Smooth muscle cell (in vitro differentiated cells): ENCODE measurements at regions not wholly inside any gene's neighbourhood (a gene's known extent, or its start where the extent isn't known, plus 50 kb on each side); places are given as distances from the start of the nearest gene placed in this dataset.

ENCODE experiments used
- DNase-seq: peaks from one replicate; lab custom pipeline; 2025; ENCODE audit not compliant: unreplicated experiment; lab: John Stamatoyannopoulos, UW
- H2AFZ ChIP-seq: fragments of 200-600 bp; sonication (generic); 2 replicates; pipeline ENCODE4 v1.6.0; 2016; ENCODE audit warnings: antibody characterized with exemption, low read depth, mild to moderate bottlenecking
- H3F3A ChIP-seq: fragments of 200-600 bp; sonication (generic); 2 replicates; pipeline ENCODE4 v1.6.0; 2017; ENCODE audit warnings: antibody characterized with exemption, low read depth
- H3K27ac ChIP-seq: fragments of 200-600 bp; sonication (generic); 2 replicates; pipeline ENCODE4 v1.5.1; 2016; ENCODE audit warnings: low read depth, mild to moderate bottlenecking
- H3K27me3 ChIP-seq: fragments of 200-600 bp; sonication (generic); 2 replicates; pipeline ENCODE4 v1.6.1; 2016; ENCODE audit warnings: low read depth, mild to moderate bottlenecking
- H3K36me3 ChIP-seq: fragments of 200-600 bp; sonication (generic); 2 replicates; pipeline ENCODE4 v1.5.1; 2016; ENCODE audit warnings: low read depth
- H3K4me1 ChIP-seq: fragments of 200-600 bp; sonication (generic); 2 replicates; pipeline ENCODE4 v1.5.1; 2016; ENCODE audit warnings: low read depth
- H3K4me2 ChIP-seq: fragments of 200-600 bp; sonication (generic); 2 replicates; pipeline ENCODE4 v1.6.0; 2016; ENCODE audit warnings: mild to moderate bottlenecking
- H3K4me3 ChIP-seq: fragments of 200-600 bp; sonication (generic); 2 replicates; pipeline ENCODE4 v1.5.1; 2016; ENCODE audit warnings: mild to moderate bottlenecking
- H3K79me2 ChIP-seq: fragments of 200-600 bp; sonication (generic); 2 replicates; pipeline ENCODE4 v1.6.0; 2016; ENCODE audit warnings: low read depth, mild to moderate bottlenecking
- H3K9ac ChIP-seq: fragments of 200-600 bp; sonication (generic); 2 replicates; pipeline ENCODE4 v1.6.0; 2016; ENCODE audit warnings: low read depth
- H3K9me3 ChIP-seq: fragments of 200-600 bp; sonication (generic); replicated peaks from 2 replicates; pipeline ENCODE4 v1.5.1; 2016; ENCODE audit warnings: low read depth
- H4K20me1 ChIP-seq: fragments of 200-600 bp; sonication (generic); 2 replicates; pipeline ENCODE4 v1.6.0; 2016; ENCODE audit warnings: low read depth
- CTCF ChIP-seq: fragments of 200-600 bp; sonication (generic); IDR thresholded peaks from 2 replicates; pipeline ENCODE4 v1.5.1; 2017; ENCODE audit warnings: borderline replicate concordance, mild to moderate bottlenecking, antibody characterized with exemption; ENCODE audit not compliant: insufficient read depth, poor library complexity, severe bottlenecking
- WGBS: methylation state at CpG from one replicate; pipeline ENCODE4 v1.1.7; 2016; ENCODE audit warnings: low lambda C conversion rate; 5-methylcytosine and 5-hydroxymethylcytosine counted together

- Histone ChIP-seq H3K27ac (no peak overlapping the region), H3K36me3 (no peaks in the 10 kb centered on the region), H3K27me3 (no peaks in the 10 kb centered on the region), H3K9ac (no peak overlapping the region), H3K4me1 (no peaks in the 10 kb centered on the region), H3F3A (no peaks in the 10 kb centered on the region), H3K79me2 (no peaks in the 10 kb centered on the region), H2AFZ (no peak overlapping the region), H3K9me3 (no peaks in the 10 kb centered on the region), H3K4me2 (no peak overlapping the region), H4K20me1 (no peaks in the 10 kb centered on the region), H3K4me3 (no peak overlapping the region)
- TF ChIP-seq CTCF: no peak
- 95% methylated on average over 4 of the region's 4 CpGs for WGBS
- DNase-seq: no peak
These were observed 266.9 kb upstream of the DIAPH2 start for GRCh38 chrX:96417695-96418094.

GRCh38 chrX:96424007-96424406 lies 260.6 kb upstream of the DIAPH2 start:
- Histone ChIP-seq H3K9me3 (no peaks in the 10 kb centered on the region), H3K27ac (no peak overlapping the region), H4K20me1 (no peaks in the 10 kb centered on the region), H3K9ac (no peak overlapping the region), H3K36me3 (no peaks in the 10 kb centered on the region), H3K4me3 (no peak overlapping the region), H2AFZ (peak overlapping the region; percentile 0), H3K4me1 (no peaks in the 10 kb centered on the region), H3F3A (no peaks in the 10 kb centered on the region), H3K27me3 (no peaks in the 10 kb centered on the region), H3K4me2 (no peak overlapping the region), H3K79me2 (no peaks in the 10 kb centered on the region)
- DNase-seq: no peak
- 37% methylated on average over 3 of the region's 3 CpGs for WGBS
- TF ChIP-seq CTCF: no peak

- Histone ChIP-seq H3K79me2 (no peaks in the 10 kb centered on the region), H3K27me3 (no peaks in the 10 kb centered on the region), H3K27ac (no peak overlapping the region), H3F3A (no peaks in the 10 kb centered on the region), H2AFZ (peak overlapping the region; percentile 0), H3K9me3 (no peaks in the 10 kb centered on the region), H3K4me3 (no peak overlapping the region), H3K9ac (no peak overlapping the region), H4K20me1 (no peaks in the 10 kb centered on the region), H3K36me3 (no peaks in the 10 kb centered on the region), H3K4me2 (no peak overlapping the region), H3K4me1 (no peaks in the 10 kb centered on the region)
- DNase-seq: no peak
- TF ChIP-seq CTCF: no peak
These were observed 259.4 kb upstream of the DIAPH2 start for GRCh38 chrX:96425200-96425599.

- no peak overlapping the region for H3K9ac ChIP-seq
- no peak for TF ChIP-seq CTCF
- H4K20me1 ChIP-seq: no peaks in the 10 kb centered on the region
- H3K4me2 ChIP-seq: no peak overlapping the region
- WGBS: 88% methylated on average over 2 of the region's 2 CpGs
- H3K79me2 ChIP-seq: no peaks in the 10 kb centered on the region
- peaks cover 8% of the 10 kb centered on the region for H3K4me1 ChIP-seq
- no peak overlapping the region for H3K4me3 ChIP-seq
- no peak overlapping the region for H3K27ac ChIP-seq
- H3F3A ChIP-seq: no peaks in the 10 kb centered on the region
- DNase-seq: no peak
- H3K9me3 ChIP-seq: no peaks in the 10 kb centered on the region
- no peaks in the 10 kb centered on the region for H3K27me3 ChIP-seq
- H2AFZ ChIP-seq: no peak overlapping the region
- no peaks in the 10 kb centered on the region for H3K36me3 ChIP-seq
These were observed 253.7 kb upstream of the DIAPH2 start for GRCh38 chrX:96430756-96431455.
